Parathyroid adenoma (tissue), 2 donors: ENCODE measurements at regions not wholly inside any gene's neighbourhood (a gene's known extent, or its start where the extent isn't known, plus 50 kb on each side); places are given as distances from the start of the nearest gene placed in this dataset.

ENCODE experiments used
- H2AFZ ChIP-seq: fragments of 300-600 bp; sonication (generic); one replicate; pipeline ENCODE4 v1.7.0; 2017; ENCODE audit warnings: antibody characterized with exemption, mild to moderate bottlenecking
- H3K27ac ChIP-seq: fragments of 300-600 bp; sonication (generic); one replicate; pipeline ENCODE4 v1.7.0; 2017
- H3K27me3 ChIP-seq: fragments of 300-600 bp; sonication (generic); one replicate; pipeline ENCODE4 v1.7.0; 2017; ENCODE audit warnings: low read length; ENCODE audit not compliant: control insufficient read depth, insufficient read depth
- H3K36me3 ChIP-seq: fragments of 300-600 bp; sonication (generic); one replicate; pipeline ENCODE4 v1.7.0; 2017; ENCODE audit warnings: low read length; ENCODE audit not compliant: control insufficient read depth, insufficient read depth
- H3K4me1 ChIP-seq: fragments of 300-600 bp; sonication (generic); one replicate; pipeline ENCODE4 v1.7.0; 2017; ENCODE audit warnings: control low read depth
- H3K4me2 ChIP-seq: fragments of 300-600 bp; sonication (generic); one replicate; pipeline ENCODE4 v1.7.0; 2017; ENCODE audit warnings: low read length
- H3K4me3 ChIP-seq: fragments of 300-600 bp; sonication (generic); one replicate; pipeline ENCODE4 v1.7.0; 2017; ENCODE audit warnings: low read depth, low read length
- H3K79me2 ChIP-seq: fragments of 300-600 bp; sonication (generic); one replicate; pipeline ENCODE4 v1.7.0; 2017; ENCODE audit warnings: control low read depth
- H3K9ac ChIP-seq: fragments of 300-600 bp; sonication (generic); one replicate; pipeline ENCODE4 v1.7.0; 2017; ENCODE audit warnings: mild to moderate bottlenecking
- H3K9me3 ChIP-seq: fragments of 300-600 bp; sonication (generic); one replicate; pipeline ENCODE4 v1.7.0; 2017; ENCODE audit warnings: low read length; ENCODE audit not compliant: control insufficient read depth
- CTCF ChIP-seq: fragments of 300-600 bp; sonication (generic); IDR thresholded peaks from one replicate; pipeline ENCODE4 v1.7.0; 2017; ENCODE audit warnings: antibody characterized with exemption, mild to moderate bottlenecking
- donor health status: primary hyperparathyroidism.

- Histone ChIP-seq H3K79me2 (no peaks in the 10 kb centered on the region), H3K27ac (no peak overlapping the region), H3K4me1 (no peaks in the 10 kb centered on the region), H3K27me3 (no peaks in the 10 kb centered on the region), H3K4me3 (no peak overlapping the region), H2AFZ (no peak overlapping the region), H3K9ac (no peak overlapping the region), H3K9me3 (no peaks in the 10 kb centered on the region), H3K36me3 (no peaks in the 10 kb centered on the region), H3K4me2 (no peak overlapping the region)
- no peak for TF ChIP-seq CTCF
These were observed 572.0 kb downstream of the UTRN start for GRCh38 chr6:144857086-144857485.

- H2AFZ ChIP-seq: no peak overlapping the region
- no peaks in the 10 kb centered on the region for H3K36me3 ChIP-seq
- no peaks in the 10 kb centered on the region for H3K27me3 ChIP-seq
- no peak overlapping the region for H3K4me3 ChIP-seq
- TF ChIP-seq CTCF: no peak
- no peak overlapping the region for H3K4me2 ChIP-seq
- H3K27ac ChIP-seq: no peak overlapping the region
- H3K9ac ChIP-seq: no peak overlapping the region
- peaks cover 5% of the 10 kb centered on the region for H3K9me3 ChIP-seq
- no peaks in the 10 kb centered on the region for H3K79me2 ChIP-seq
- no peaks in the 10 kb centered on the region for H3K4me1 ChIP-seq
These were observed 577.6 kb downstream of the UTRN start for GRCh38 chr6:144862769-144863168.

- Histone ChIP-seq H3K36me3 (no peaks in the 10 kb centered on the region), H3K9me3 (peaks cover 5% of the 10 kb centered on the region), H2AFZ (no peak overlapping the region), H3K79me2 (no peaks in the 10 kb centered on the region), H3K9ac (no peak overlapping the region), H3K27ac (no peak overlapping the region), H3K4me1 (no peaks in the 10 kb centered on the region), H3K27me3 (no peaks in the 10 kb centered on the region), H3K4me2 (no peak overlapping the region), H3K4me3 (no peak overlapping the region)
- TF ChIP-seq CTCF: no peak
These were observed 582.6 kb downstream of the UTRN start for GRCh38 chr6:144867761-144868160.

GRCh38 chr6:144870782-144871181 is 585.6 kb downstream of the UTRN start:
- no peak overlapping the region for H3K9ac ChIP-seq
- peaks cover 3% of the 10 kb centered on the region for H3K9me3 ChIP-seq
- H3K27me3 ChIP-seq: no peaks in the 10 kb centered on the region
- H3K4me2 ChIP-seq: no peak overlapping the region
- TF ChIP-seq CTCF: no peak
- H3K4me1 ChIP-seq: no peaks in the 10 kb centered on the region
- no peak overlapping the region for H3K27ac ChIP-seq
- H2AFZ ChIP-seq: no peak overlapping the region
- no peaks in the 10 kb centered on the region for H3K79me2 ChIP-seq
- no peak overlapping the region for H3K4me3 ChIP-seq
- H3K36me3 ChIP-seq: no peaks in the 10 kb centered on the region

GRCh38 chr6:144873623-144874378 is 588.7 kb downstream of the UTRN start:
- H3K27ac ChIP-seq: no peak overlapping the region
- H3K36me3 ChIP-seq: no peaks in the 10 kb centered on the region
- H3K9me3 ChIP-seq: no peaks in the 10 kb centered on the region
- H3K27me3 ChIP-seq: no peaks in the 10 kb centered on the region
- H3K9ac ChIP-seq: no peak overlapping the region
- H3K4me3 ChIP-seq: no peak overlapping the region
- H3K4me2 ChIP-seq: no peak overlapping the region
- no peaks in the 10 kb centered on the region for H3K79me2 ChIP-seq
- TF ChIP-seq CTCF: no peak
- H3K4me1 ChIP-seq: no peaks in the 10 kb centered on the region
- H2AFZ ChIP-seq: no peak overlapping the region
